ENCODE measurements at regions not wholly inside any gene's neighbourhood (a gene's known extent, or its start where the extent isn't known, plus 50 kb on each side); places are given as distances from the start of the nearest gene placed in this dataset.

DNA sequence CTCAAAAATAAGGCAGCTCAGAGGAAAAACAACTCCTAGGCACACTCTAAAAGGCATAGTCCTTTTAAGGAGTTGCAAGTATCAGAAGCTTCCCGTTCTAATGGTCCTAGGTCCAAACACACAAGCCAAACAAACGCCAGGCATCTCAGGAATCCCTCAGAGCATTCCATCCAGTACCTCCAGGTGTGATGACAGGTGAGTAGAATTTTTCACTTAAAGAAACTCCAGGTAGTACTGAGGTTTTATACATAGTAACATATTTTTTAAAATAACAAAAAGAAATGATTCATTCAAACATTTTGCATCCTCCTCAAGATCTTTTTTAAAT is 1092.3 kb downstream of the TUSC7 start:
- TF ChIP-seq, protein P1, sequence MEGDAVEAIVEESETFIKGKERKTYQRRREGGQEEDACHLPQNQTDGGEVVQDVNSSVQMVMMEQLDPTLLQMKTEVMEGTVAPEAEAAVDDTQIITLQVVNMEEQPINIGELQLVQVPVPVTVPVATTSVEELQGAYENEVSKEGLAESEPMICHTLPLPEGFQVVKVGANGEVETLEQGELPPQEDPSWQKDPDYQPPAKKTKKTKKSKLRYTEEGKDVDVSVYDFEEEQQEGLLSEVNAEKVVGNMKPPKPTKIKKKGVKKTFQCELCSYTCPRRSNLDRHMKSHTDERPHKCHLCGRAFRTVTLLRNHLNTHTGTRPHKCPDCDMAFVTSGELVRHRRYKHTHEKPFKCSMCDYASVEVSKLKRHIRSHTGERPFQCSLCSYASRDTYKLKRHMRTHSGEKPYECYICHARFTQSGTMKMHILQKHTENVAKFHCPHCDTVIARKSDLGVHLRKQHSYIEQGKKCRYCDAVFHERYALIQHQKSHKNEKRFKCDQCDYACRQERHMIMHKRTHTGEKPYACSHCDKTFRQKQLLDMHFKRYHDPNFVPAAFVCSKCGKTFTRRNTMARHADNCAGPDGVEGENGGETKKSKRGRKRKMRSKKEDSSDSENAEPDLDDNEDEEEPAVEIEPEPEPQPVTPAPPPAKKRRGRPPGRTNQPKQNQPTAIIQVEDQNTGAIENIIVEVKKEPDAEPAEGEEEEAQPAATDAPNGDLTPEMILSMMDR (IDR thresholded peaks at IDR 0.05), result no peak
- TF ChIP-seq POLR2A (IDR thresholded peaks at IDR 0.05), result no peak
